HG03066 (cell line): ENCODE measurements at regions not wholly inside any gene's neighbourhood (a gene's known extent, or its start where the extent isn't known, plus 50 kb on each side); places are given as distances from the start of the nearest gene placed in this dataset.

ENCODE experiments used
- ATAC-seq: cut with Tn5 transposase; IDR thresholded peaks from one replicate; pipeline ENCODE4 v1.9.1; 2021; ENCODE audit warnings: low read depth; ENCODE audit not compliant: unreplicated experiment

DNA sequence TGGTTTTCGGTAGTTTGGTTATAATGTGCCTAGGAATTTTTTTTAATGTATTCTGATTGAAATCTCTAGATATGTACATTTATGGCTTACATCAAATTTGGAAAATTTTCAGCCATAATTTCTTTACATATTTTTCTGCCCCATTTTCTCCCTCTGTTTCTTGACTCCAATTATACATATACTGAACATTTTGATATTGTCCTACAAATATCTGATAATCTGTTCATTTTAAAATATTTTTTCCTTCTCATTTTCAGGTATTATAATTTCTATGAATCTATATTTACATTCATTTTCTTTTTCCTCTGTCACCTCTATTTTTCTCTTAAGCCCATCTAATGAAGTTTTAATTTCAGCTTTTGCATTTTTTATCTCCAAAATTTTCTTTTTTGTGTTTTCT lies 82.7 kb upstream of the TMLHE start:
- no peak for ATAC-seq

DNA sequence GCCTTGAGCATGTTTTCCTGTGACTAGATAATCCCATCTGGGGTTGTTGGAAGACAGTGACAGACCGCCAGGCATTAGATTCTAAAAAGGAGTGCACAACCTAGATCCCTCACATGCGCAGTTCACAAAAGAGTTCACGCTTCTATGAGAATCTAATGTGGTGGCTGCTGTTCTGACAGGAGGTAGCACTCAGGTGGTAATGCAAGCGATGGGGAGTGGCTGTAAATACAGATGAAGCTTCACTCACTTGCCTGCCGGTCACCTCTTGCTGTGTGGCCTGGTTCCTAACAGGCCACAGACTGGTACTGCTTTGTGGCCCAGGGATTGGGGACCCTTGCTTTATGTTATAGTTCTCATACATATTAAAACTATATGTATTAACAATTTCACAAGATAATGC lies 81.9 kb upstream of the TMLHE start:
- no peak for ATAC-seq

DNA sequence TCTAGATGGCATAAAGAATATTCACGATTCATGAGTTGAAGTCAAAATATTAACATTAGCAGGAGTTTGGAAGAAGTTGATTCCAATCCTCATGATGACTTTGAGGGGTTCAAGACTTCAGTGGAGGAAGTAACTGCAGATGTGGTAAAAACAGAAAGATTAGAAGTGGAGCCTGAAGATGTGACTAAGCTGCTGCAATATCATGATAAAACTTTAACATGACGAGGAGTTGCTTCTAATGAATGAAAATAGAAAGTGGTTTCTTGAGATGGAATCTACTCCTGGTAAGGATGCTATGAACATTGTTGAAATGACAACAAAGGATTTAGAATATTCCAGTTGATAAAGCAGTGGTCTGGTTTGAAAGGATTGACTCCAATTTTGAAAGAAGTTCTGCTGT lies 70.1 kb upstream of the TMLHE start:
- no peak for ATAC-seq

DNA sequence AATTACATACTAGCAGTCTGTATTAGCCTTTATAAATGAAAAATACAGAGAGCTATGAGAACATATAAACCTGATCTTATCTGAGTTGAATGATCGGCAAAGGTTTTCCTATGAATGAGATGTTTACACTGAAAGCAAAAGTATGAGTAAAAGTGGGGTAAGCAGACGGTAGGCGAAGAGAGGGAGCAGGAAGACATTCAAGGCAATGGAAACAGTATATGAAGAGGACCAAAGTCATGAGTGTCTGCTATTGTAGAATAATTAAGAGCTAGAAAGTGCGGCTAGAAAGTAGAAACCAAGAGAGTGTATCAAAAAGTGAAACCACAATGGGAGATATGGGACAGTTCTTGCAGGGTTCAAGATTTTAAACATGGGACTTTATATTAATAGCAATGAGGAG lies 67.0 kb upstream of the TMLHE start:
- no peak for ATAC-seq

DNA sequence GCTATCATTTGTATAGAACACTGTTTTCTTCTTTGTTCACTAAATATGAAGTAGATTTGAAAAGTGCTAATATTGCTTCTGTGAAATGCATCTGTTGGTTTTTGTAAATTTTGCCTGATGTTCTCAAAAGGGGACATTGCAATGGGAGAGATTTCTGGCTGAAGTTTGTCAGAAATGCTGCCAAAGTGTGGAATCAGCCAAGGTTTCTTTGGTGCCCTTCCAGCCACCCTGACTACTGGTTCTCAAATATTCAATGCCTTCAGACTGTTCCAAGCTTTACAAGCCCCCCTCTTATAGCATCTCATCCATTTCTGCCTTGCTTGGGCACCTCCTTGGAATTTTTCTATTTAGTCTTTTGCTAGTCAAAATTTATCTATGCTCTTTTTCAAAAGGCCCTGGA lies 60.6 kb upstream of the TMLHE start:
- no peak for ATAC-seq

DNA sequence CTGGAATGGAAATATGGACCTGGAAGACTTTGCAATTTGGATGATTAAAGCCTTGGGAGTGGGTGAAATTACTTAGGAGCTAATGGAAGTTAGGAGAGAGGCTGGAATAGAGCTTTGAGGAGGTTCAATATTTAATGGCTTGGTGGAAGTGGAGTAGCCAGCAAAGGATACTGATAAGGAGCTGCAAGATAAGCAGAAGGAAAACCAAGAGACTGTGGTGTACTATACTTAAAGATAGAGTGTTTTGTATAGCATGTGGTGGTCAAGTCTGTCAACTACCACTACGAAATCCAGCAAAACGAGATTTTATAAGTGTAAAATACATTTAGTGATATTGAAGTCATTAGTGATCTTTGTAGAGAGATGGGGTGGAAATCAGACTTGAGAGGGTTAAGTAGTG lies 54.0 kb upstream of the TMLHE start:
- no peak for ATAC-seq
